Keratinocyte (primary cell): ENCODE measurements at regions not wholly inside any gene's neighbourhood (a gene's known extent, or its start where the extent isn't known, plus 50 kb on each side); places are given as distances from the start of the nearest gene placed in this dataset.
A peak's percentile ranks its signal among the peaks of the same experiment; 100 is the strongest.

Experiments used
- DNase-seq: peaks from one replicate; pipeline ENCODE4 v3.0.0-alpha.2; 2011; ENCODE audit warnings: low read depth, missing footprints, low spot score
- FAIRE-seq: peaks from 2 replicates; lab custom pipeline; 2011; peaks lifted over from hg19 to GRCh38; lab: Jason Lieb, UNC
- H2AFZ ChIP-seq: 2 replicates; pipeline ENCODE4 v1.6.0; 2012; ENCODE audit warnings: low read length, control low read depth, inconsistent platforms; ENCODE audit not compliant: control insufficient read depth
- H3K27ac ChIP-seq: 2 replicates; pipeline ENCODE4 v1.5.1; 2011; ENCODE audit warnings: low read length; ENCODE audit not compliant: control insufficient read depth, insufficient read depth
- H3K27me3 ChIP-seq: 3 replicates; pipeline ENCODE4 v1.6.0; 2011; ENCODE audit warnings: low read length; ENCODE audit not compliant: control insufficient read depth, insufficient read depth; ENCODE audit errors: extremely low read depth
- H3K36me3 ChIP-seq, 2 experiments: 2 replicates in 1 of 2; 3 replicates in 1 of 2; pipeline ENCODE4 v1.5.1; 2011; ENCODE audit warnings: low read length in 2 of 2, mild to moderate bottlenecking in 1 of 2; ENCODE audit not compliant: control insufficient read depth in 2 of 2, insufficient read depth in 2 of 2; ENCODE audit errors: extremely low read depth in 1 of 2
- H3K4me1 ChIP-seq: 3 replicates; pipeline ENCODE4 v1.5.1; 2011; ENCODE audit warnings: low read length; ENCODE audit not compliant: control insufficient read depth, insufficient read depth; ENCODE audit errors: extremely low read depth
- H3K4me2 ChIP-seq: 3 replicates; pipeline ENCODE4 v1.6.0; 2011; ENCODE audit warnings: low read depth, low read length; ENCODE audit not compliant: control insufficient read depth, insufficient read depth; ENCODE audit errors: extremely low read depth
- H3K4me3 ChIP-seq, 3 experiments: fragments of 200-600 bp in 1 of 3; sonication (generic) in 1 of 3; 2 replicates in 2 of 3; 3 replicates in 1 of 3; pipeline ENCODE4 v1.5.1; 2011 to 2016; ENCODE audit warnings: low read length in 3 of 3, mild to moderate bottlenecking in 3 of 3, control low read depth in 2 of 3, inconsistent platforms in 1 of 3, low read depth in 1 of 3, mixed read lengths in 1 of 3, mixed run types in 1 of 3, moderate library complexity in 1 of 3; ENCODE audit not compliant: control insufficient read depth in 2 of 3, insufficient read depth in 2 of 3; ENCODE audit errors: extremely low read depth in 1 of 3
- H3K79me2 ChIP-seq: 2 replicates; pipeline ENCODE4 v1.6.0; 2012; ENCODE audit warnings: low read length; ENCODE audit not compliant: control insufficient read depth, insufficient read depth
- H3K9ac ChIP-seq: 3 replicates; pipeline ENCODE4 v1.6.0; 2011; ENCODE audit warnings: low read length; ENCODE audit not compliant: control insufficient read depth, insufficient read depth; ENCODE audit errors: extremely low read depth
- H3K9me1 ChIP-seq: 3 replicates; pipeline ENCODE4 v1.6.0; 2011; ENCODE audit warnings: low read length; ENCODE audit not compliant: control insufficient read depth, insufficient read depth; ENCODE audit errors: extremely low read depth
- H3K9me3 ChIP-seq: 2 replicates; pipeline ENCODE4 v1.5.1; 2012; ENCODE audit warnings: low read depth, low read length; ENCODE audit not compliant: control insufficient read depth
- H4K20me1 ChIP-seq: 3 replicates; pipeline ENCODE4 v1.6.0; 2011; ENCODE audit warnings: low read length; ENCODE audit not compliant: control insufficient read depth, insufficient read depth; ENCODE audit errors: extremely low read depth
- CTCF ChIP-seq, 3 experiments: IDR thresholded peaks in 1 of 3; conservative IDR thresholded peaks in 1 of 3; optimal IDR thresholded peaks in 1 of 3; 2 replicates in 2 of 3; 3 replicates in 1 of 3; pipeline versions ENCODE3 to v1.5.1; 2011; ENCODE audit warnings: low read length in 3 of 3, mild to moderate bottlenecking in 3 of 3, moderate library complexity in 2 of 3, control low read depth in 1 of 3, inconsistent platforms in 1 of 3; ENCODE audit not compliant: insufficient read depth in 2 of 3; ENCODE audit errors: extremely low read depth in 1 of 3
- EZH2 ChIP-seq: IDR thresholded peaks from one replicate; pipeline ENCODE4 v1.6.1; 2012; ENCODE audit warnings: inconsistent platforms, mild to moderate bottlenecking, low read length, moderate library complexity
- dilution Hi-C: fragments of 300-500 bp; cut with MboI; formaldehyde crosslinking; loops from one replicate; pipeline ENCODE4 v1.7.0; 2020; ENCODE audit warnings: low sequenced_read_pairs; ENCODE audit not compliant: extremely low pct_ligation_motif_present

GRCh38 chr6:14202947-14203346 lies 85.4 kb downstream of the CD83 start:
- Histone ChIP-seq H3K27me3 (no peaks in the 10 kb centered on the region), H3K79me2 (no peaks in the 10 kb centered on the region), H3K36me3 (no peaks in the 10 kb centered on the region), H3K9me3 (no peaks in the 10 kb centered on the region), H3K4me1 (no peaks in the 10 kb centered on the region), H3K4me3 (no peak overlapping the region), H3K4me2 (no peak overlapping the region), H2AFZ (no peak overlapping the region), H3K27ac (no peak overlapping the region), H3K9ac (no peak overlapping the region), H4K20me1 (no peaks in the 10 kb centered on the region), H3K9me1 (no peaks in the 10 kb centered on the region)
- peak; percentile 11 for DNase-seq
- no peak for FAIRE-seq
- TF ChIP-seq EZH2 (no peak), CTCF (optimal IDR thresholded peaks at IDR 0.05 in 1 of 3, IDR thresholded peaks at IDR 0.05 in 1 of 3, conservative IDR thresholded peaks at IDR 0.05 in 1 of 3; ENCODE audit: extremely low read depth in 1 of 3, insufficient read depth in 2 of 3, low read length in 3 of 3) (no peak)
- dilution Hi-C loops, result no loop called here

- H3K27ac ChIP-seq, result no peak overlapping the region
- no peaks in the 10 kb centered on the region for H3K79me2 ChIP-seq
- no peak overlapping the region for H3K4me2 ChIP-seq
- no peaks in the 10 kb centered on the region for H3K9me1 ChIP-seq
- H3K9me3 ChIP-seq, result no peaks in the 10 kb centered on the region
- H3K9ac ChIP-seq, result no peak overlapping the region
- H3K4me3 ChIP-seq, result no peak overlapping the region
- DNase-seq (no peak), FAIRE-seq (no peak)
- TF ChIP-seq CTCF (optimal IDR thresholded peaks at IDR 0.05 in 1 of 3, IDR thresholded peaks at IDR 0.05 in 1 of 3, conservative IDR thresholded peaks at IDR 0.05 in 1 of 3; ENCODE audit: extremely low read depth in 1 of 3, insufficient read depth in 2 of 3, low read length in 3 of 3) (no peak), EZH2 (no peak)
- peaks cover 13% of the 10 kb centered on the region for H3K4me1 ChIP-seq
- H2AFZ ChIP-seq, result no peak overlapping the region
- no peaks in the 10 kb centered on the region for H3K27me3 ChIP-seq
- dilution Hi-C loops, result no loop called here
- no peaks in the 10 kb centered on the region for H3K36me3 ChIP-seq
- H4K20me1 ChIP-seq, result no peaks in the 10 kb centered on the region
Observed at GRCh38 chr6:14206391-14206790, 88.8 kb downstream of the CD83 start.
